Esophagus squamous epithelium (tissue), 5 donors: ENCODE measurements at regions not wholly inside any gene's neighbourhood (a gene's known extent, or its start where the extent isn't known, plus 50 kb on each side); places are given as distances from the start of the nearest gene placed in this dataset.

ENCODE experiments used
- DNase-seq: peaks from one replicate; lab custom pipeline; 2025; lab: John Stamatoyannopoulos, UW
- H3K27ac ChIP-seq, 4 donors: fragments of 200-600 bp; sonication (generic); one replicate each; pipeline ENCODE4 v1.5.1; 2016 to 2019; ENCODE audit warnings: mild to moderate bottlenecking in 1 of 4
- H3K27me3 ChIP-seq, 4 donors: fragments of 200-600 bp; sonication (generic); 1 replicate in 3 of 4; 2 replicates in 1 of 4; pipeline versions ENCODE4 v1.5.1 to v1.6.0; 2017 to 2021; ENCODE audit warnings: antibody characterized with exemption in 1 of 4
- H3K36me3 ChIP-seq, 3 donors: fragments of 200-600 bp; sonication (generic); one replicate each; pipeline ENCODE4 v1.5.1; 2016 to 2019
- H3K4me1 ChIP-seq, 3 donors: fragments of 200-600 bp; sonication (generic); one replicate each; pipeline ENCODE4 v1.5.1; 2017 to 2019
- H3K4me3 ChIP-seq, 4 donors: fragments of 200-600 bp; sonication (generic); 1 replicate in 3 of 4; 2 replicates in 1 of 4; pipeline ENCODE4 v1.5.1; 2016 to 2019; ENCODE audit warnings: mild to moderate bottlenecking in 2 of 4, moderate library complexity in 1 of 4
- H3K9me3 ChIP-seq, 3 donors: fragments of 200-600 bp; sonication (generic); one replicate each; pipeline ENCODE4 v1.5.1; 2016 to 2019
- POLR2A ChIP-seq, 4 donors: fragments of 450-650 bp; IDR thresholded peaks; one replicate each; pipeline ENCODE4 v1.6.1; 2017; ENCODE audit warnings: antibody characterized with exemption in 4 of 4, mild to moderate bottlenecking in 4 of 4, moderate library complexity in 3 of 4
- WGBS, 2 donors: methylation state at CpG; one replicate each; pipeline ENCODE4 v1.1.5; 2018; 5-methylcytosine and 5-hydroxymethylcytosine counted together
- intact Hi-C: fragments of 100-400 bp; cut with DNase I; formaldehyde crosslinking; loops from one replicate; pipeline ENCODE4 v1.15.0; 2022
- TF ChIP-seq, protein P1 (sequence below), 6 experiments: fragments of 450-650 bp in 4 of 6; fragments of 200-600 bp in 2 of 6; sonication (generic) in 2 of 6; IDR thresholded peaks; one replicate each; pipeline ENCODE4 v1.5.1; 2016 to 2019; ENCODE audit warnings: antibody characterized with exemption in 6 of 6, mild to moderate bottlenecking in 4 of 6, moderate library complexity in 4 of 6
- donor health status: DM: yes; HTN: yes; CAD: no.

DNA sequence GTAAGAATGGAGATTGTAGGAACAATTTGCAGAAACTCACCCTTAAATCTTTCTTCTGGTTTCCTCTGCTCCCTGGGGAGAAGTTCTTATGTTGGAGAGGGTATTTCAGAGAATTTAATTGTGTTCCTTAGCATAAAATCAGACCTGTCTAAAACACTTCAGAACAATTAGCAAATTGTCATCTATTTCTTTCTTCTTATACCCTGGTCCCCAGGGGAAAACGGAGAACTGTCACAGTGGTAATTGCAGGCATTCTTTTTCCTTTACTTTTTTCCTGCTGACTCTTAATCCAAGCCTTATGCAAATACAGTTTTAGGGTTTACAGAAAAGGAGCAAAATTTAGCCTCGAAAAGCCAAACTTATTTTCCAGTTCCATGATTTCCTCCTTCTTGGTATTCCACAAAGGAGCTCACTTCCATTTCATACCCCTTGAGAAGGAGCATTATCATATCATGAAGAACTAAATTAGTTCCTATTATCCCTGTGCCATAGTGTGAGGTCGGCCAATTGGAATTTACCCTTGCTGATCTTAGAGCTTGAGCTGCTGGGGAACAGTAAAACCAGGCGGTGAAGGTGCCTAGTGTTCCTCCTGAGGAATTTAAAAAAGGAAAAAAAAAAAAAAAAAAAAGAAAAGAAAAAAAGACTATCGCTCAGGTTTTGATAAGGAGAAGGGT lies 173.8 kb downstream of the IL15 start:
- no peaks in the 10 kb centered on the region for H3K27me3 ChIP-seq
- no peaks in the 10 kb centered on the region for H3K4me1 ChIP-seq
- TF ChIP-seq, protein P1, sequence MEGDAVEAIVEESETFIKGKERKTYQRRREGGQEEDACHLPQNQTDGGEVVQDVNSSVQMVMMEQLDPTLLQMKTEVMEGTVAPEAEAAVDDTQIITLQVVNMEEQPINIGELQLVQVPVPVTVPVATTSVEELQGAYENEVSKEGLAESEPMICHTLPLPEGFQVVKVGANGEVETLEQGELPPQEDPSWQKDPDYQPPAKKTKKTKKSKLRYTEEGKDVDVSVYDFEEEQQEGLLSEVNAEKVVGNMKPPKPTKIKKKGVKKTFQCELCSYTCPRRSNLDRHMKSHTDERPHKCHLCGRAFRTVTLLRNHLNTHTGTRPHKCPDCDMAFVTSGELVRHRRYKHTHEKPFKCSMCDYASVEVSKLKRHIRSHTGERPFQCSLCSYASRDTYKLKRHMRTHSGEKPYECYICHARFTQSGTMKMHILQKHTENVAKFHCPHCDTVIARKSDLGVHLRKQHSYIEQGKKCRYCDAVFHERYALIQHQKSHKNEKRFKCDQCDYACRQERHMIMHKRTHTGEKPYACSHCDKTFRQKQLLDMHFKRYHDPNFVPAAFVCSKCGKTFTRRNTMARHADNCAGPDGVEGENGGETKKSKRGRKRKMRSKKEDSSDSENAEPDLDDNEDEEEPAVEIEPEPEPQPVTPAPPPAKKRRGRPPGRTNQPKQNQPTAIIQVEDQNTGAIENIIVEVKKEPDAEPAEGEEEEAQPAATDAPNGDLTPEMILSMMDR (IDR thresholded peaks at IDR 0.05): no peak
- TF ChIP-seq POLR2A (IDR thresholded peaks at IDR 0.05): no peak
- DNase-seq: no peak
- H3K9me3 ChIP-seq: no peaks in the 10 kb centered on the region
- H3K36me3 ChIP-seq: no peaks in the 10 kb centered on the region
- WGBS, 2 donors: 80 to 82% methylated on average over 5 of the region's 5 CpGs
- H3K27ac ChIP-seq: no peak overlapping the region
- H3K4me3 ChIP-seq: no peak overlapping the region
- intact Hi-C loops: no loop called here

DNA sequence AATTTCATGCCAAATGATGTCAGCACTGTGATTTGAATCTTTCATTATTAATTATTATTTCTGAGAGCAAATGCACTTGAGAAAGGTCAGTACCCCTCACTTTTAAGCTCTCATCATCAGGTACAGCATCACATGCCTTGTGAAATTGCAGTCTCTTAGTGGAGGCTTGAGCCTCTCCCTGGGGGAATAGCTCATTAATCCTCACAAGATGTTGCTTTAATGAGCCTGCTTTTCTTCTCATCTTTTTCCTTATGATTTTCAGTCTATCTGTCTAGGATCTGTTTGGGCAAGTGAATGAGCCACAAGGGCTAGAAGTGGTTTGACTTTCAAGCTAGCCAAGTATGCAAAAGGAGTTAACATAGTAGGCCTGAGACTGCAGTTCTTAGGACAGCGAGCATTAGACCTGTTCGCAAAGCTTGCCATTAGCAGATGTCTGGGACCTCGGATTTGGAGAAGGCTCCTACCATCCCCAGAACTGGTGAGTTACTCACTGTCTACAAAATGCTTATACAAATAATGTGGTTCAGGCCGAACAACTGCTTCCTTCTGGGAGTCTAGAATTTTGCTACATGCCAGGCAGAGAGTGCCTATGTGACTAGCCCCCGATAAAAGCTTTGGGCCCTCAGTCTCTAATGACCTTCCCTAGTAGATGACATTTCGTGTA lies 174.5 kb downstream of the IL15 start:
- Histone ChIP-seq H3K27me3 (no peaks in the 10 kb centered on the region), H3K36me3 (no peaks in the 10 kb centered on the region), H3K9me3 (no peaks in the 10 kb centered on the region), H3K27ac (no peak overlapping the region), H3K4me3 (no peak overlapping the region), H3K4me1 (no peaks in the 10 kb centered on the region)
- DNase-seq: no peak
- no peak for TF ChIP-seq POLR2A (IDR thresholded peaks at IDR 0.05)
- TF ChIP-seq, protein P1 (IDR thresholded peaks at IDR 0.05): no peak
- intact Hi-C loops: no loop called here
- WGBS, 2 donors: 77 to 90% methylated on average over 6 of the region's 6 CpGs

DNA sequence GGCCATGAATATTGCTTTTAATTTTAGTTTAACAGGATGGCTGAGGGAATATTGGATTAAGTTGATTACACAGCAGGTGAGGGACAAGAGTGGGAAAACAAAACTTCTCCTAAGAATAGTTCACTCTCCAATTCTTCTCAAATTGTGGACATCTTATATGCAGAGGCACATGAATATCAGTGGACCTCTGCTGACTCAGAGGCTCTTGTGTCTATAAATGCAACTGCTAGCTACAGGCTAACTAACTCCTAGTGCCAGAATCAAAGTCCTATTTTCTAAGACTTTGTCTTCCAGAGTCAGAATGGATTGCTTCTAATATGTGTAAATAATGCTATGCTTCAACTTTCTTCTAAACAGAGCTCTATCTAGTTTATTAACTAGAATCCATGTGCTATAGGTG lies 175.8 kb downstream of the IL15 start:
- Histone ChIP-seq H3K36me3 (no peaks in the 10 kb centered on the region), H3K4me1 (no peaks in the 10 kb centered on the region), H3K9me3 (no peaks in the 10 kb centered on the region), H3K27ac (no peak overlapping the region), H3K27me3 (no peaks in the 10 kb centered on the region), H3K4me3 (no peak overlapping the region)
- DNase-seq: no peak
- TF ChIP-seq, protein P1 (IDR thresholded peaks at IDR 0.05): no peak
- no peak for TF ChIP-seq POLR2A (IDR thresholded peaks at IDR 0.05)
- intact Hi-C loops: no loop called here

DNA sequence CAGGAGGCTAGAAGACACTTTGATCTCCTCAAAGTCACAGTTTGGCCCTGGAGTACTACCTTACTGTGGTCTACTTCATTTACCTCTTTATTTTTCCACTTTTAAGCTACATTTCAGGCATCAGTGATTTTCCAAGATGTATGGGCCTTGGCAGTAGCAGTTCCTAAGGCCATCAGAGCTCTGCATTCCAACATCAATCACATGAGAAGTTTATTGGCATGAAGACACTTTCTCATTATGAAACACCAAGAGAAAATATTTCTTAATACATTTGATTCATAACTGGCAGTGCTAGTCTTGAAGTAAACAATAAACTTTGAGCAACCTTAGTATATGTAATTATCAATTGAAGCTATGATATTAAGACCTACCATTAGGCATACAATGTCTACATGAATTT lies 178.1 kb downstream of the IL15 start:
- Histone ChIP-seq H3K27me3 (no peaks in the 10 kb centered on the region), H3K36me3 (no peaks in the 10 kb centered on the region), H3K4me1 (no peaks in the 10 kb centered on the region), H3K27ac (no peak overlapping the region), H3K9me3 (no peaks in the 10 kb centered on the region), H3K4me3 (no peak overlapping the region)
- intact Hi-C loops: no loop called here
- no peak for DNase-seq
- no peak for TF ChIP-seq POLR2A (IDR thresholded peaks at IDR 0.05)
- TF ChIP-seq, protein P1 (IDR thresholded peaks at IDR 0.05): no peak

DNA sequence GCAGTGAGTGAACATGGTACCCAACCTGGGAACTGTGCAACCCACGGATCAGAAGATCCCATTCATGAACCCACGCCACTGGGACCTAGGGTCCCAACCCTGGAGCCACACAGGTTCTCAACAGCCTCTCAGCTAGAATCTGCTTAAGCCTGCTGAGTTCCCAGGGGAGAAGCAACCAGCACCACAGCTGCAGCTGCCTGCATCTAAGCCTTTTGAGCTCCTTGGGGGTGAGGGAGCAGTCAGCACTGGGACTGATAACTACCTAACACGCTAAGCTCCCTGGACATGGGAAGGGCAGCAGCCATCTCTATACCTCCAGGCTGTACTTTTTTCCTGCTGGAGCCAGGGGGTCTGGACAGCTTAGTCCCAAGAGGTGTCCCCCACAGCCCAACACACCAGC lies 179.3 kb downstream of the IL15 start:
- intact Hi-C loops: no loop called here
- WGBS, 2 donors: 90% methylated on average over 2 of the region's 3 CpGs; no CpG with 5 or more reads in 1 of the 2 donors

More for the DNA sequence above, 179.3 kb downstream of the IL15 start:
- Histone ChIP-seq H3K27ac (no peak overlapping the region), H3K36me3 (no peaks in the 10 kb centered on the region), H3K9me3 (no peaks in the 10 kb centered on the region), H3K4me1 (no peaks in the 10 kb centered on the region), H3K4me3 (no peak overlapping the region), H3K27me3 (no peaks in the 10 kb centered on the region)
- DNase-seq: no peak
- TF ChIP-seq, protein P1 (IDR thresholded peaks at IDR 0.05): no peak
- TF ChIP-seq POLR2A (IDR thresholded peaks at IDR 0.05): no peak
